A673 (cell line): ENCODE measurements at regions not wholly inside any gene's neighbourhood (a gene's known extent, or its start where the extent isn't known, plus 50 kb on each side); places are given as distances from the start of the nearest gene placed in this dataset.

Experiments
- BruUV-seq: library from RNA; stranded (reverse); fragments of 400-500 nt; replicated peaks from 2 replicates; lab custom pipeline; 2021; lab: Mats Ljungman, UMichigan
- CTCF ChIA-PET: fragments of 300-600 bp; sonication (Branson Sonifier 250); formaldehyde crosslinking; loops from one replicate; lab custom pipeline; 2022; ENCODE audit warnings: antibody characterized with exemption; lab: Charles Lee
- POLR2A ChIA-PET: fragments of 300-600 bp; sonication (Branson Sonifier 250); formaldehyde crosslinking; loops from one replicate; lab custom pipeline; 2022; ENCODE audit warnings: antibody characterized with exemption; ENCODE audit not compliant: low non-redundant PET; lab: Charles Lee
- DNase-seq: peaks from one replicate; pipeline ENCODE4 v3.0.0-alpha.2; 2015; ENCODE audit warnings: low spot score
- H3K27ac ChIP-seq: fragments of 200-600 bp; sonication (generic); 2 replicates; pipeline ENCODE4 v1.5.1; 2016; ENCODE audit warnings: mixed run types, low read depth, mild to moderate bottlenecking, mixed read lengths, antibody characterized with exemption, low read length; ENCODE audit not compliant: poor library complexity, severe bottlenecking
- H3K27me3 ChIP-seq: fragments of 200-600 bp; sonication (generic); replicated peaks from 2 replicates; pipeline ENCODE4 v1.6.1; 2017; ENCODE audit warnings: mixed run types, low read depth, mild to moderate bottlenecking, mixed read lengths, antibody characterized with exemption, low read length; ENCODE audit not compliant: insufficient read depth, poor library complexity
- H3K36me3 ChIP-seq: fragments of 200-600 bp; sonication (generic); 2 replicates; pipeline ENCODE4 v1.6.1; 2016; ENCODE audit warnings: mixed run types, mild to moderate bottlenecking, mixed read lengths, antibody characterized with exemption, low read length; ENCODE audit not compliant: insufficient read depth, poor library complexity, severe bottlenecking
- H3K4me1 ChIP-seq: fragments of 200-600 bp; sonication (generic); 2 replicates; pipeline ENCODE4 v1.6.1; 2017; ENCODE audit warnings: mixed run types, mild to moderate bottlenecking, mixed read lengths, antibody characterized with exemption, low read length; ENCODE audit not compliant: insufficient read depth, poor library complexity, severe bottlenecking
- H3K4me3 ChIP-seq: fragments of 200-600 bp; sonication (generic); 2 replicates; pipeline ENCODE4 v1.5.1; 2016; ENCODE audit warnings: low read depth, mixed run types, mild to moderate bottlenecking, mixed read lengths, low read length; ENCODE audit not compliant: poor library complexity, severe bottlenecking
- H3K9me3 ChIP-seq: fragments of 200-600 bp; sonication (generic); 2 replicates; pipeline ENCODE4 v1.6.1; 2016; ENCODE audit warnings: mixed run types, low read depth, mild to moderate bottlenecking, mixed read lengths, antibody characterized with exemption, low read length; ENCODE audit not compliant: poor library complexity, severe bottlenecking
- CTCF ChIP-seq: fragments of 300-800, 200-600 bp; sonication (generic); conservative IDR thresholded peaks from 2 replicates; pipeline ENCODE4 v1.5.1; 2017; ENCODE audit warnings: low read depth, mild to moderate bottlenecking, antibody characterized with exemption, low read length, moderate library complexity, mixed read lengths
- EZH2 ChIP-seq: fragments of 200-600 bp; sonication (generic); IDR thresholded peaks from 2 replicates; pipeline ENCODE4 v1.6.1; 2017; ENCODE audit warnings: borderline replicate concordance, low read depth, mild to moderate bottlenecking, mixed read lengths, antibody characterized with exemption, low read length; ENCODE audit not compliant: poor library complexity, severe bottlenecking
- intact Hi-C: fragments of 100-400 bp; cut with micrococcal nuclease; formaldehyde crosslinking; loops from one replicate; pipeline ENCODE4 v1.10.0; 2022; ENCODE audit not compliant: unreplicated experiment

- DNase-seq: peak; percentile 58
- Histone ChIP-seq H3K27ac (peak overlapping the region; percentile 97), H3K9me3 (no peaks in the 10 kb centered on the region), H3K4me1 (peaks cover 50% of the 10 kb centered on the region), H3K27me3 (no peaks in the 10 kb centered on the region), H3K4me3 (no peak overlapping the region), H3K36me3 (no peaks in the 10 kb centered on the region)
- ChIA-PET POLR2A (interaction anchor here (0.7 kb wide), 1 partner anchor 290 kb away, joined by 15 read pairs; no protein-coding TSS in a partner anchor), CTCF (interaction anchor here (0.7 to 1.2 kb wide), 3 partner anchors 176 to 438 kb away, joined by 3 to 7 read pairs (median 4); no protein-coding TSS in a partner anchor)
- TF ChIP-seq CTCF (no peak), EZH2 (no peak)
- intact Hi-C loops: loop anchor here (1.0 to 10.0 kb wide), 6 partner anchors 214 to 840 kb away; partner anchors contain the start of gene CDH11
- TSS peak; percentile 70 for BruUV-seq
Measured at GRCh38 chr16:65832679-65833078, 533.8 kb upstream of the CDH5 start.

DNA sequence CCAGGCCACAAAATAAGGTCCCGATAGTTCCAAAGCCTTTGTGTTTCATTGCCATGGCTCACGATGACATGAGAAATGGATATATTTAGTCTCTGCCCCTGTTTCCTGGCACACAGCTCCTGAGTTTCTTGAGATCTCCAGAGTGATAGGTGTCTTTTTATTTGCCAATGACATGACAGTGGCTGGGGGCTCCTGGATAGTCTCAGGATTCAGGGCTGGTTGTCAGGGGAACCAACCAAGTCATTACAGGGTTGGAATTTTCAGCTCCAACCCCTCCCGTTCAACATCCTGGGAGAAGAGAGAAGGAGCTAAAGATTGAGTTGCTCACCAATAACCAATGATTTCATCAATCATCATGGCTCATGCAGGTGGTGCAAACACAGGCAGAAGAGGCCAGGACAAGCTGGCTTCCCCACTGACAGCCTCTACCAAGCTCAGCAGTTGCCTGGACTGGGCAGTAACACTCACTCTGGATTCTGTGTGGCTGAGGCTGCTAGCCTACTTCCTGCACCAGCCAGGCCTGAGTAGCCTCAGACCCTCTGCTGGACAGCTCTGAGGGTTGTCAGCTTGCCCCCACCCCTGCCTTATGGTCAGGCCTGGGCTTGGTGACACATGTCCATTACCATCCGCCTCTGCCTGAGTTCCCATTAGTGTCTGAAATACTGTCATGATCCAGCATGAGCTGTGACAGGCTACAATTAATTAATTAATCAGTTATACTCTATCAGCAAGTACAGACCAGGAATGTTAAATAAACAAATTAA lies 534.4 kb upstream of the CDH5 start:
- POLR2A ChIA-PET: no interaction called here
- CTCF ChIA-PET: interaction anchor here (0.7 to 1.0 kb wide), 2 partner anchors 175 to 438 kb away, joined by 3 to 4 read pairs; no protein-coding TSS in a partner anchor
- Histone ChIP-seq H3K9me3 (no peaks in the 10 kb centered on the region), H3K4me1 (peaks cover 44% of the 10 kb centered on the region), H3K27ac (peak overlapping the region; percentile 97), H3K4me3 (no peak overlapping the region), H3K27me3 (no peaks in the 10 kb centered on the region), H3K36me3 (no peaks in the 10 kb centered on the region)
- intact Hi-C loops: loop anchor here (2.0 to 10.0 kb wide), 5 partner anchors 213 to 839 kb away; partner anchors contain the start of gene CDH11
- TF ChIP-seq EZH2: no peak
- no peak for TF ChIP-seq CTCF
- no peak for DNase-seq
- no TSS peak for BruUV-seq

GRCh38 chr16:65829076-65829475 lies 537.4 kb upstream of the CDH5 start:
- Histone ChIP-seq H3K36me3 (no peaks in the 10 kb centered on the region), H3K9me3 (no peaks in the 10 kb centered on the region), H3K27me3 (no peaks in the 10 kb centered on the region), H3K27ac (no peak overlapping the region), H3K4me1 (peaks cover 23% of the 10 kb centered on the region), H3K4me3 (no peak overlapping the region)
- POLR2A ChIA-PET: no interaction called here
- TF ChIP-seq EZH2 (no peak), CTCF (no peak)
- DNase-seq: no peak
- no TSS peak for BruUV-seq
- CTCF ChIA-PET: no interaction called here
- intact Hi-C loops: no loop called here
